NCI-H2081 (cell line): ENCODE measurements at regions not wholly inside any gene's neighbourhood (a gene's known extent, or its start where the extent isn't known, plus 50 kb on each side); places are given as distances from the start of the nearest gene placed in this dataset.

Experiments used
- DNase-seq, 2 experiments: peaks; one replicate each; lab custom pipeline; 2025; lab: John Stamatoyannopoulos, UW

GRCh38 chr5:135662683-135663082, 83.9 kb upstream of the CXCL14 start:
- DNase-seq: no peak

DNA sequence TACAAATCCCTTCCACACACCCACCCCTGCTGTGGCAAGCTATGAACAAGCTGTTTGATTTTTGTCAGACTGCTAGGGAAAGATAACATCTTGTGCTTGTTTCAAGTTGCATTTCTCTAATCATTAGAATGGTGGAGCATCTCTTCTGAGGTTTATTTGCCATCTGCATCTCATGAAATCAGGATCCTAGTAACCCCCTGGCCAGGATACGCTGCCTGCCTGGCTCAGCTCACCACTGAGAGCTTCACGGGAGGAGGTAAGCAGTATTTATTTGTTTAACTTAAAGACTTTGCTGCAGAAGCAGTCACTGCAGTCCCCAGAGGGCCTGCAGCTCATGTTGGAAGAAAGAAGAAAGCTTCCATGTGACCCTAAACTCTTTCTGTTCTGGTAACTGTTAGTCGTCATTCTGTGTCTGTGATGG, 83.3 kb upstream of the CXCL14 start:
- DNase-seq: no peak

- DNase-seq: peak; percentile 37 to 66
These were observed 82.2 kb upstream of the CXCL14 start for GRCh38 chr5:135660826-135661575.

GRCh38 chr5:135657536-135658305, 78.9 kb upstream of the CXCL14 start:
- no peak for DNase-seq

GRCh38 chr5:135655468-135655815, 76.7 kb upstream of the CXCL14 start:
- DNase-seq: no peak

- no peak for DNase-seq
These were observed 76.1 kb upstream of the CXCL14 start for GRCh38 chr5:135654761-135655467.

DNA sequence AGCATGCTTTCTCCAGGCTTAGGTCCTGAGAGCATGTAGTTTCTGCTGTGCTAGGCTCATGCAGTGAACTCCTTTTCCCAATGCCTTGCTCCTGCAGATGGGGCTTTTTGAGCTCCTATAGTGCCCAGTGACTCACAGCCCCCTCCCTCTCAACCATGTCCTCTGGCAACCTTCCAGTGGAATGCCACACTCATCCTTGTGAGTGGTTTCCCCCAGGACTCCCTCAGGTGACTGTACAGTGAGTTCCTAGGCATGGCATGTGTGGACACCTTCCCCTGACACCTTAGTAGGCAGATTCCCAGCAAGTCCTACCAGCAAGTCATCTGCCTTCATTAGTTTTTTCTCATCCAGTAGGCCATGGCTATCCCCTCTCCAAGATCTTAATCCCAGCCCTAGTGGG, 72.4 kb upstream of the CXCL14 start:
- DNase-seq: no peak

- no peak for DNase-seq
These were observed 71.3 kb upstream of the CXCL14 start for GRCh38 chr5:135650081-135650480.

DNA sequence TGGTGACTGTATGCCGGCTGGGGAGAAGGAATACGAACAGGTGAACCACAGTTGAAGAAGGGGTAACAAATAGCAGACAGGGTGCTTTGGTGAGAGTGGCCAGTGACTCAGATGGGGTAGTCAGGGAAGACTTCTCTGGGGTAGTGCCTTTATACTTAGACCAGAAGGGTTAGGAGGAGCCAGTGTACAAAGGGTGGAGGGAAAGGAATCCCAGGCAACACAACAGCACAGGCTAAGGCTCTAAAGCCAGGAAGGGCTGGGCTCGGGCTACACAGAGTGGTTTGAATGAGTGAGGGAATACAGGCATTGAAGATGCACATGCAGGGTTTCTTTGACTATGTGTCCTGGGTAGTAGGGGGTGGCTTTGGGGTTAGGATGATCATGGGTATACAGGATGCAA, 70.6 kb upstream of the CXCL14 start:
- DNase-seq: no peak

DNA sequence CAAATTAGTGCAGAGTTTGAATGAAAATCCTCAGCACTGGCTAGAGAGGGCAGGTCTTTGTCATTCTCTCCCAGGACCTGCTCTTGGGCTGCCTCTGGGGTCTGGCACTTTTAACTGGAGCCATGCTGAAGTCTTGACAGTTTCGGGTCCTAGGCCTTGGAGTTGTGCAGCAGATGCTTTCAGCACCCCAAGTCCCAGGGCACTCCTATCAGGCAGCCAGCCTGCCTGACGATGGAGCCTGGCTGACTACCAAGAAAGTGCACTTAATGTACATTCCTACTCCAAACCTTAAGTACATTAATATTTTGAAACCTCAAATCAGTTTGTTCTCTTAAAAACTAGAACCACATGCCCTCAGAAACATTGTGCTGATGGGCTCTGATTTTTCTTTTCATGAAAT, 69.3 kb upstream of the CXCL14 start:
- DNase-seq: no peak

GRCh38 chr5:135645336-135646180, 66.8 kb upstream of the CXCL14 start:
- DNase-seq: no peak

DNA sequence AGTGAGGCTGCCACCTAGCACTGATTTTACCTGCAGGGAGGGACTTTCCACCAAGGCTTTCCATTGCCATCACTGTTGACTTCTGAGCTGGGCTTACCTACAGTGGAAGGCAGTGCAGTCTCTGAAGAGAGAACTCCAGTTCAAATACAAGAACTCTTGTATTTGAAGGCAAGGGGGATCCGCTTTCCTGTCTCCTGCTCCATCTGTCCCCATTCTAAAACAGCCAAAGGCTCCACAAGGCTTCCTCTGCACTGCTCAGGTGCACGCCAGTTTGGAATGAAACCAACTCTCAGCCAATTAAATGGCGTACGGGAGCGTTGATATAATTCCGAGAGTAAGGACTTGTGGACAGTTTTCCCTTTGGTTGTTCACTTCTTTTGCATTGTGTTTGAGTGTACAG, 66.0 kb upstream of the CXCL14 start:
- DNase-seq: no peak

DNA sequence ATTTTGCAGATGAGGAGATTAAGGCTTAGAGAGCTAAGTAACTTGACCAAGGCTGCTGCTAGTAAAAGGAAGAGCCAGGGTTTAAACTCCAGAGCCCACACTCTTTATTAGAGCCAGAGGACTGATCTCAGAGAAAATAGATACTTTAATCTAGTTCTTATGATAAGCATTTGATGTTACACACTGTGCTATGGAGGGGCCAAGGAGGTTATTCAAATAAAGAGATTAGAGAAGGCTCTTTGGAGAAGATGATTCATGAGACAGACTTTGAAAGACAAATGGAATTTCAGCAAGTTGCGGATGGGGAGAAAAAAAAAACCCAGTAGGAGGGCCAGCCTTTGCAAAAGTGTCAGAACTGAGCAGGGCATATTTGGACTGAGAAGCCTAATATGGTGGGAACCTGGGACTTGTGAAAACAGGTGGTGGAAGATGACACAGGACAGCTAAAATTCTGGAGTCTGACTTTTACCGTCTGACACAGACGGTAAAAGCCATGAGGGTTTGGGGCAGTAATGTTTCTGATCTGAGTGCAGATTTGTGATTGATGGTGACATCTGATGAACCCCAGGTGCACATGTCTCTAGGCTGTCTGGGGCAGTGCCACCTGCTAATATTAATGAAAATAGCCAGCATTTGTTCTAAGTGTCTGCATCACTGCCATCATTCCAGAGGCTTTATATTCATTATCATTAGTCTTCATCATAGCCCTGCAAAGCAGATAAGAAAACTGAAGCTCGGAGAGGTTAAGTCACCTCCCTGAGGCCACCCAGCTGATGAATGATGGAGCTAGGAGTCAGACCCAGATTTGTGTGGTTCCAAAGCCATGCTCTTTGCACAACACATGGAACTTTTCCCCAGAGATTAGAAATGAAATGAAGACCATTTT, 65.3 kb upstream of the CXCL14 start:
- DNase-seq: no peak

DNA sequence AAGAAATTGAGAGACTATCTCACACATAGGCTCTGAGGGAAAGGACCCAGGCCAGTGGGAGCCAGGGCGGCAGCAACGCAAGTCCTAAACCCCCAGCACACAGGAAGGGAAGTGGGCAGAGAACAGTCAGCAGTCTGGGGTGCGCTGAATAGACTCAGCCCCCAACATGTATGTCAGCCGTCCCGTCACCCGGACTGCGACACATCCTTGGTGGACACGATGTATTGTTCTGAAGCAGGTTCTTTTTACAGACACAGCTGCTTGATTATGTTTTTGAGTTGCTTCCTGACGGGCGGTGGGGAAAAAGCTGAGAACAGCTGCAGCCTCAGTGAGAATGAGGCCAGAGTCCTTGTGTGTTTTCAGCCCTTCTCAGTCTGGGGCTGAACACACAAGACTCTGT, 64.1 kb upstream of the CXCL14 start:
- DNase-seq: no peak

DNA sequence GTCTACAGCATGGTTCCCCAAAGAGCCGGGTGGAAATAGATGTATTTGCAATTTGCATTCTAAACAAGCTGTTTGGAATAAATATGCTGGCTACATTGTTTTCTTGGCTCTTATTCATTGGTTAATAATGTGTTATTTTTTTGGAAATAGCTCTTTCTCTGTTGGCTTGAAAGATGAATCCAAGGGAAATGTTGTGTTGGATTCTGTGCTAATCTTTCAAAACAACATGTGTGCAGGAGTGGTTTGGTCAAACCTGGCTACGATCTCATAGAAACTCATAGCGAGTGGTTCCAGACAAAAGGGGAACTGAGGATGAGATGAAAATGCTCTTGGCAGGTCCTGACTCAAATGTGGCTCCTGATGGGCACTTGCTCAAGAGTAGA, 63.7 kb upstream of the CXCL14 start:
- no peak for DNase-seq

DNA sequence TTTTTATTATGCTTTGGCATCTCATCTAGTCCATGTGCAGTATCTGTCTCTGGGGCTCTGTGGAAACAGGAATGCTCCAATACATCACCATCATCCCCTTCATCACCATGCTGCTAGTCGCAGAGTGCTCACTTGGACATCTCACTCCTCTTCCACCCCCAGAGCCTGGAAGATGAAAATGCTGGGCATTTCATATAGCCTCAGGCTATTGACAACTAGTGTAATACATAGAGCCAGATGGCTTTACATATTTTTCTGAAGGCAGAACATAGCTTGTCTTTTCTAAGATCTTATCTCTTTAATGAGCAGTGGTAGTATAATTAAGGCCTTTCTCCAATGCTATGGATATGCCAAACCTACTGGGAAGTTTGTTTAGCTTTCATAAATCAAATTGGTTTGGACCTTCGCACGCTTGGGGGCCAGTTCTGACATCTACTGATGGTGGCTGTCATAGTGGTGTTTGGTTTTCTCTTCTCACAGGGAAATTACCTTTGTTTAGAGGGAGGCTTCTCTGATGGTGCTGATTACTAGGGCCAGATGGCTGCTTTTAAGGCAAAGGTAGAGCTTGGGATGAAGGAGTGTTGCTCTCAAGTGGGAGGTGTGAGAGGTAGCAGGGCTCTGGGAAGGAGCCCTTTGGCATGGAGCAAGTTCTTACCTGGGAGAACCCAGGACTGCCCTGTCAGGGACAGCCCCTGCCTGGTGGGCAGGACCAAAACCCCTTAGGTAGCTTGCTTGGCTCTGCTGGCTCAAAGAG, 63.1 kb upstream of the CXCL14 start:
- DNase-seq: peak in 1 of 2 experiments; percentile 53

GRCh38 chr5:135641319-135641718, 62.5 kb upstream of the CXCL14 start:
- DNase-seq: no peak

DNA sequence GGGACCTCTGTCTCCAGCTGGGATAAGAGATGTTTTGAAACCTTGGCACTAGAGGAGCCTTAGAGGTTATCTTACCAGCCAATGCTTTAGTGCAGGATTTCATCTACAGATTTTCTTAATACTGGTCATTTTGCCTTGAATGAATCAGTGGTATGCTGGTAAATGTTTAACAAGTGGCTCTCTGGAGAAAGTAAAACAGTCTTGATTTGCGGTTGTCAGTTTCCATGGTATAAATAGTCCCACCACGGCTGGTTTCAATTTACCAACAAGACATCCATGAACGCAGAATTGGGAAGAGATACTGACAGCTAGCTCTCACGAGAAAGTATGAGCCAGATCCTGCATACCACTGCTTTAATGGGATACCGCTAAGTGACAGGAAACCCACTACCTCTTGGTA, 56.7 kb upstream of the CXCL14 start:
- DNase-seq: no peak

DNA sequence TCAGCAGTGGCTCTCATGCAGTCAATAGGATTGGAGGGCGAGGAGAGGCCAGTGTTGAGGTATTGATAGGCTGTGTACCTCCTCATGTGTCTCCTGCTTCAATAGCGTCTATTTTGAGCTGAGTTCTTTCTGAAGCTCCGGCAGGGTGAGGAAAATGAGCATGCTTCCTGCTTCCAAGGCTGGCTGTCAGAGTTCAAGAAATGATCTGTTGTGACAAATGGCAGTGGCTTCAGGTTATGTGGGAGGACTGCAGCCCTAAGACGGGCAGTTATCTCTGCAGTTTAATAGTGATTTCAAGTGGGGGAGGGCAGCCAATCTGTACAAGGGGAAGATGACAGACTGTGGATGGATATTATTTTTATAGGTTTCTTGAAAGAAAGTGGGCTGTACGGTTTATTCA, 54.0 kb upstream of the CXCL14 start:
- DNase-seq: no peak

DNA sequence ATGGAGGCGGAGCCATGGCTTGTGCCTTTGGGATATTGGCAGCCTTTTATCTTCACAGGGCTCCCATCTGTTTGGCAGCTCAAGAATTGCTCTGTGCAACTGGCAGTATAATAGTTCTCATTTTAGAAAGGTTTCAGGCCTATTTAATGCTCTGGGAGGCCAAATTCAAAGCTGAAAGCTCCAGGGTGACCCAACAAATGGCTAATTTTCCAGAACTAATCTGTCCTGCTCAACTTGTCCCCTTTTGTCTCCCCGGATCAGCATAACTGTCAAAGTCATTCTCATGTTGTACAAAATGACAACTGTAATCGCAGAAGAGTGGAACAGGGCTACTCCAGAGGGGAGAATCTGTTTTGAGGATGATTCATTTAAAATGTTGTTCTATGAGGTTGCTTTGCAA, 52.6 kb upstream of the CXCL14 start:
- no peak for DNase-seq
